Caco-2 (cell line): ENCODE measurements at regions not wholly inside any gene's neighbourhood (a gene's known extent, or its start where the extent isn't known, plus 50 kb on each side); places are given as distances from the start of the nearest gene placed in this dataset.

Source experiments
- BruUV-seq: library from RNA; stranded (reverse); fragments of 400-500 nt; replicated peaks from 2 replicates; lab custom pipeline; 2021; lab: Mats Ljungman, UMichigan
- CTCF ChIA-PET: fragments of 300-600 bp; sonication (Branson Sonifier 250); formaldehyde crosslinking; loops from one replicate; lab custom pipeline; 2022; ENCODE audit warnings: antibody characterized with exemption; lab: Charles Lee
- POLR2A ChIA-PET: fragments of 300-600 bp; sonication (Branson Sonifier 250); formaldehyde crosslinking; loops from one replicate; lab custom pipeline; 2022; ENCODE audit warnings: antibody characterized with exemption; lab: Charles Lee
- DNase-seq, 2 experiments: peaks; one replicate each; pipeline versions ENCODE4 v3.0.0 to v3.0.0-alpha.2; 2020 to 2022
- H3K27me3 ChIP-seq: replicated peaks from 2 replicates; pipeline ENCODE4 v1.6.0; 2011; ENCODE audit warnings: low read length; ENCODE audit not compliant: control insufficient read depth, insufficient read depth
- H3K36me3 ChIP-seq: 2 replicates; pipeline ENCODE4 v1.5.1; 2011; ENCODE audit warnings: low read length; ENCODE audit not compliant: control insufficient read depth, insufficient read depth
- H3K4me1 ChIP-seq: fragments of 250-450 bp; sonication (Bioruptor Pico); 2 replicates; pipeline ENCODE4 v1.5.1; 2020; ENCODE audit warnings: mild to moderate bottlenecking
- H3K4me3 ChIP-seq: 2 replicates; pipeline ENCODE4 v1.5.1; 2011; ENCODE audit warnings: low read depth, mild to moderate bottlenecking, control low read depth, low read length
- H3K9me3 ChIP-seq: fragments of 250-450 bp; sonication (Bioruptor Pico); 2 replicates; pipeline ENCODE4 v1.5.1; 2020; ENCODE audit warnings: mild to moderate bottlenecking, moderate library complexity
- H3K27ac Mint-ChIP-seq: one replicate; pipeline ENCODE4 v1.8.0; 2022; ENCODE audit warnings: mixed read lengths; ENCODE audit not compliant: unreplicated experiment
- H3K27me3 Mint-ChIP-seq: one replicate; pipeline ENCODE4 v1.8.0; 2022; ENCODE audit warnings: mixed read lengths; ENCODE audit not compliant: insufficient read depth, unreplicated experiment
- H3K36me3 Mint-ChIP-seq: one replicate; pipeline ENCODE4 v1.8.0; 2022; ENCODE audit warnings: mild to moderate bottlenecking, mixed read lengths; ENCODE audit not compliant: insufficient read depth, unreplicated experiment
- H3K4me1 Mint-ChIP-seq: one replicate; pipeline ENCODE4 v1.8.0; 2022; ENCODE audit warnings: low read depth, mixed read lengths; ENCODE audit not compliant: unreplicated experiment
- H3K4me3 Mint-ChIP-seq: one replicate; pipeline ENCODE4 v1.8.0; 2022; ENCODE audit warnings: mild to moderate bottlenecking, moderate library complexity, mixed read lengths; ENCODE audit not compliant: unreplicated experiment
- H3K9me3 Mint-ChIP-seq: one replicate; pipeline ENCODE4 v1.8.0; 2022; ENCODE audit warnings: mixed read lengths; ENCODE audit not compliant: unreplicated experiment
- CTCF ChIP-seq, 2 experiments: fragments of 200-600 bp in 1 of 2; IDR thresholded peaks; 1 replicate in 1 of 2; 2 replicates in 1 of 2; pipeline versions ENCODE4 v1.5.1 to v1.8.0; 2011 to 2022; ENCODE audit warnings: antibody characterized with exemption in 1 of 2, control low read depth in 1 of 2, inconsistent platforms in 1 of 2, low read depth in 1 of 2, low read length in 1 of 2, mild to moderate bottlenecking in 1 of 2, moderate library complexity in 1 of 2; ENCODE audit not compliant: insufficient read depth in 1 of 2, severe bottlenecking in 1 of 2, unreplicated experiment in 1 of 2
- intact Hi-C: fragments of 100-400 bp; cut with micrococcal nuclease; formaldehyde crosslinking; loops from one replicate; pipeline ENCODE4 v1.10.0; 2022; ENCODE audit not compliant: unreplicated experiment

GRCh38 chr2:103810875-103811274 lies 1043.0 kb upstream of the POU3F3 start:
- no peak overlapping the region for H3K4me3 Mint-ChIP-seq
- ChIA-PET POLR2A (no interaction called here), CTCF (no interaction called here)
- Histone ChIP-seq H3K36me3 (no peaks in the 10 kb centered on the region), H3K4me3 (no peak overlapping the region), H3K9me3 (no peaks in the 10 kb centered on the region; the same call in 1 of the 2 replicates), H3K27me3 (no peaks in the 10 kb centered on the region), H3K4me1 (no peaks in the 10 kb centered on the region)
- peaks cover 10% of the 10 kb centered on the region for H3K9me3 Mint-ChIP-seq
- no peak for DNase-seq
- no TSS peak for BruUV-seq
- H3K27me3 Mint-ChIP-seq, result no peaks in the 10 kb centered on the region
- no peak overlapping the region for H3K27ac Mint-ChIP-seq
- intact Hi-C loops, result no loop called here
- H3K4me1 Mint-ChIP-seq, result peaks cover 4% of the 10 kb centered on the region
- no peak for TF ChIP-seq CTCF (IDR thresholded peaks at IDR 0.05; ENCODE audit: insufficient read depth in 1 of 2, low read depth in 1 of 2, low read length in 1 of 2, severe bottlenecking in 1 of 2, unreplicated experiment in 1 of 2)
- H3K36me3 Mint-ChIP-seq, result no peaks in the 10 kb centered on the region

- no TSS peak for BruUV-seq
- H3K4me1 Mint-ChIP-seq, result no peaks in the 10 kb centered on the region
These were observed 1039.9 kb upstream of the POU3F3 start for GRCh38 chr2:103814016-103814415.

GRCh38 chr2:103815731-103816130 lies 1038.2 kb upstream of the POU3F3 start:
- CTCF ChIA-PET, result no interaction called here
- Histone ChIP-seq H3K36me3 (no peaks in the 10 kb centered on the region), H3K9me3 (no peaks in the 10 kb centered on the region), H3K27me3 (no peaks in the 10 kb centered on the region), H3K4me1 (no peaks in the 10 kb centered on the region), H3K4me3 (no peak overlapping the region)
- Mint-ChIP-seq H3K36me3 (no peaks in the 10 kb centered on the region), H3K27ac (no peak overlapping the region), H3K4me3 (no peak overlapping the region), H3K27me3 (no peaks in the 10 kb centered on the region), H3K4me1 (no peaks in the 10 kb centered on the region), H3K9me3 (no peaks in the 10 kb centered on the region)
- BruUV-seq, result no TSS peak
- no peak for DNase-seq
- TF ChIP-seq CTCF (IDR thresholded peaks at IDR 0.05; ENCODE audit: insufficient read depth in 1 of 2, low read depth in 1 of 2, low read length in 1 of 2, severe bottlenecking in 1 of 2, unreplicated experiment in 1 of 2), result no peak
- intact Hi-C loops, result no loop called here
- POLR2A ChIA-PET, result no interaction called here

More at GRCh38 chr2:103814016-103814415, 1039.9 kb upstream of the POU3F3 start:
- ChIA-PET POLR2A (no interaction called here), CTCF (no interaction called here)
- no peak overlapping the region for H3K27ac Mint-ChIP-seq
- Histone ChIP-seq H3K27me3 (no peaks in the 10 kb centered on the region), H3K36me3 (no peaks in the 10 kb centered on the region), H3K9me3 (no peaks in the 10 kb centered on the region), H3K4me1 (no peaks in the 10 kb centered on the region), H3K4me3 (no peak overlapping the region)
- H3K4me3 Mint-ChIP-seq, result no peak overlapping the region
- TF ChIP-seq CTCF (IDR thresholded peaks at IDR 0.05; ENCODE audit: insufficient read depth in 1 of 2, low read depth in 1 of 2, low read length in 1 of 2, severe bottlenecking in 1 of 2, unreplicated experiment in 1 of 2), result no peak
- no peaks in the 10 kb centered on the region for H3K27me3 Mint-ChIP-seq
- H3K9me3 Mint-ChIP-seq, result no peaks in the 10 kb centered on the region
- no peak for DNase-seq
- H3K36me3 Mint-ChIP-seq, result no peaks in the 10 kb centered on the region
- intact Hi-C loops, result no loop called here
